ENCODE measurements at regions not wholly inside any gene's neighbourhood (a gene's known extent, or its start where the extent isn't known, plus 50 kb on each side); places are given as distances from the start of the nearest gene placed in this dataset.
"Not testable (repeated sequence)": the region's sequence is repeated elsewhere in the genome, so short reads cannot be mapped to it uniquely, and the experiment has no call there.

GRCh38 chr6:26175033-26175427 is 87.8 kb downstream of the HFE start:
- DNase-seq, result no peak

GRCh38 chr6:26175428-26176181 is 88.4 kb downstream of the HFE start:
- peak; percentile 66 for DNase-seq

- no peak for DNase-seq
Measured at GRCh38 chr6:26179675-26180074, 92.4 kb downstream of the HFE start.

GRCh38 chr6:26180346-26180745 is 93.1 kb downstream of the HFE start:
- no peak for DNase-seq

GRCh38 chr6:26183237-26183580 is 96.0 kb downstream of the HFE start:
- no peak for DNase-seq

- DNase-seq, result peak; percentile 93
Measured at GRCh38 chr6:26183581-26184366, 96.5 kb downstream of the HFE start.

- no peak for DNase-seq
Measured at GRCh38 chr6:26184367-26184891, 97.2 kb downstream of the HFE start.

GRCh38 chr6:26185004-26185403 is 97.8 kb downstream of the HFE start:
- no peak for DNase-seq

GRCh38 chr6:26185802-26186201 is 98.6 kb downstream of the HFE start:
- DNase-seq, result no peak

GRCh38 chr6:26186652-26187051 is 99.4 kb downstream of the HFE start:
- DNase-seq, result no peak

- DNase-seq, result no peak
Measured at GRCh38 chr6:26187292-26187691, 100.1 kb downstream of the HFE start.

GRCh38 chr6:26187981-26188635 is 100.9 kb downstream of the HFE start:
- DNase-seq, result peak; percentile 59

- DNase-seq, result not testable (repeated sequence)
Measured at GRCh38 chr6:26191512-26191911, 104.3 kb downstream of the HFE start.

GRCh38 chr6:26193467-26194328 is 106.5 kb downstream of the HFE start:
- no peak for DNase-seq

- no peak for DNase-seq
Measured at GRCh38 chr6:26194329-26194701, 107.1 kb downstream of the HFE start.

- DNase-seq, result no peak
Measured at GRCh38 chr6:26194816-26195375, 107.7 kb downstream of the HFE start.

- DNase-seq, result peak; percentile 94
Measured at GRCh38 chr6:26195376-26195923, 108.2 kb downstream of the HFE start.

GRCh38 chr6:26195924-26196845 is 109.0 kb downstream of the HFE start:
- peak; percentile 39 for DNase-seq

GRCh38 chr6:26196846-26197635 is 109.8 kb downstream of the HFE start:
- peak; percentile 94 for DNase-seq

GRCh38 chr6:26197636-26197932 is 110.4 kb downstream of the HFE start:
- DNase-seq, result no peak
